ENCODE measurements at regions not wholly inside any gene's neighbourhood (a gene's known extent, or its start where the extent isn't known, plus 50 kb on each side); places are given as distances from the start of the nearest gene placed in this dataset.
"Not testable (repeated sequence)": the region's sequence is repeated elsewhere in the genome, so short reads cannot be mapped to it uniquely, and the experiment has no call there.

DNA sequence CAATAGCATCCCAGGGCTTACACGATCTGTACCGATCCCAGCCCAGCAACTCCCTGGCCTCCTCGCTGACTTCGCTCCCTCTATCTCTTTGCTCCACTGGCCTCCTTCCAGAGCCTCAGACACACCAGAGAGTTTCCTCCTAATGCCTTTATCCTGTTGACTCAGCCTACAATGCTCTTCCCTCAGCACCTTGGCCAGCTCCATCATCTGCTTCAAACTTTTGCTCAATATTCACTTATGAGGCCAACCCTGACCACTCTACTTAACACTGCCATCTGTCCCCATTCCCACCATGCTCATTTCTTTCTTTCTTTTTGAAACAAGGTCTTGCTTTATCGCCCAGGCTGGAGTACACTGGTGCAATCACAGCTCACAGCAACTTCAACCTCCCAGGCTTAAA is 180.9 kb downstream of the CEP170 start:
- TF ChIP-seq, protein P1, sequence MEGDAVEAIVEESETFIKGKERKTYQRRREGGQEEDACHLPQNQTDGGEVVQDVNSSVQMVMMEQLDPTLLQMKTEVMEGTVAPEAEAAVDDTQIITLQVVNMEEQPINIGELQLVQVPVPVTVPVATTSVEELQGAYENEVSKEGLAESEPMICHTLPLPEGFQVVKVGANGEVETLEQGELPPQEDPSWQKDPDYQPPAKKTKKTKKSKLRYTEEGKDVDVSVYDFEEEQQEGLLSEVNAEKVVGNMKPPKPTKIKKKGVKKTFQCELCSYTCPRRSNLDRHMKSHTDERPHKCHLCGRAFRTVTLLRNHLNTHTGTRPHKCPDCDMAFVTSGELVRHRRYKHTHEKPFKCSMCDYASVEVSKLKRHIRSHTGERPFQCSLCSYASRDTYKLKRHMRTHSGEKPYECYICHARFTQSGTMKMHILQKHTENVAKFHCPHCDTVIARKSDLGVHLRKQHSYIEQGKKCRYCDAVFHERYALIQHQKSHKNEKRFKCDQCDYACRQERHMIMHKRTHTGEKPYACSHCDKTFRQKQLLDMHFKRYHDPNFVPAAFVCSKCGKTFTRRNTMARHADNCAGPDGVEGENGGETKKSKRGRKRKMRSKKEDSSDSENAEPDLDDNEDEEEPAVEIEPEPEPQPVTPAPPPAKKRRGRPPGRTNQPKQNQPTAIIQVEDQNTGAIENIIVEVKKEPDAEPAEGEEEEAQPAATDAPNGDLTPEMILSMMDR (IDR thresholded peaks at IDR 0.05), result not testable (repeated sequence)
- not testable (repeated sequence) for TF ChIP-seq POLR2A (IDR thresholded peaks at IDR 0.05)
